HEK293T (cell line): ENCODE measurements at regions not wholly inside any gene's neighbourhood (a gene's known extent, or its start where the extent isn't known, plus 50 kb on each side); places are given as distances from the start of the nearest gene placed in this dataset.
"Not testable (repeated sequence)": the region's sequence is repeated elsewhere in the genome, so short reads cannot be mapped to it uniquely, and the experiment has no call there.

Experiments
- CTCF ChIA-PET: fragments of 350-600 bp; formaldehyde crosslinking; extraction: SDS; loops from one replicate; lab custom pipeline; 2021; ENCODE audit warnings: antibody characterized with exemption, inconsistent platforms; lab: Yijun Ruan, JAX
- POLR2A ChIA-PET: fragments of 350-600 bp; formaldehyde crosslinking; extraction: SDS; loops from one replicate; lab custom pipeline; 2020; ENCODE audit warnings: antibody characterized with exemption, inconsistent platforms; lab: Yijun Ruan, JAX
- DNase-seq: peaks from one replicate; pipeline ENCODE4 v3.0.0; 2012; ENCODE audit warnings: mixed read lengths; ENCODE audit errors: extremely low spot score
- ARNT ChIP-seq: fragments of 450-650 bp; IDR thresholded peaks from 2 replicates; pipeline ENCODE4 v1.6.1; 2017; ENCODE audit warnings: mild to moderate bottlenecking
- BHLHE40 ChIP-seq: fragments of 450-650 bp; IDR thresholded peaks from 2 replicates; pipeline ENCODE4 v1.6.1; 2016; ENCODE audit warnings: mild to moderate bottlenecking, moderate library complexity, borderline replicate concordance
- CTBP1 ChIP-seq: fragments of 450-650 bp; IDR thresholded peaks from 2 replicates; pipeline ENCODE4 v1.6.1; 2016; ENCODE audit warnings: borderline replicate concordance
- ELF4 ChIP-seq: fragments of 450-650 bp; IDR thresholded peaks from 2 replicates; pipeline ENCODE4 v1.6.1; 2017; ENCODE audit warnings: antibody characterized with exemption
- FOXA1 ChIP-seq: fragments of 450-650 bp; IDR thresholded peaks from 2 replicates; pipeline ENCODE4 v1.6.1; 2016; ENCODE audit warnings: mild to moderate bottlenecking
- FOXK2 ChIP-seq: fragments of 450-650 bp; IDR thresholded peaks from 2 replicates; pipeline ENCODE4 v1.6.1; 2016; ENCODE audit warnings: mild to moderate bottlenecking
- FOXM1 ChIP-seq: fragments of 450-650 bp; IDR thresholded peaks from 2 replicates; pipeline ENCODE4 v1.6.1; 2017; ENCODE audit warnings: mild to moderate bottlenecking, borderline replicate concordance
- HDGF ChIP-seq: fragments of 450-650 bp; IDR thresholded peaks from 2 replicates; pipeline ENCODE4 v1.6.1; 2017; ENCODE audit warnings: antibody characterized with exemption, borderline replicate concordance
- L3MBTL2 ChIP-seq: fragments of 450-650 bp; conservative IDR thresholded peaks from 2 replicates; pipeline ENCODE4 v1.6.1; 2016; ENCODE audit warnings: mild to moderate bottlenecking
- LEF1 ChIP-seq: fragments of 450-650 bp; IDR thresholded peaks from 2 replicates; pipeline ENCODE4 v1.6.1; 2017; ENCODE audit warnings: mild to moderate bottlenecking, borderline replicate concordance
- NFRKB ChIP-seq: fragments of 450-650 bp; IDR thresholded peaks from 2 replicates; pipeline ENCODE4 v1.6.1; 2016; ENCODE audit warnings: mild to moderate bottlenecking, moderate library complexity
- PKNOX1 ChIP-seq: fragments of 450-650 bp; IDR thresholded peaks from 2 replicates; pipeline ENCODE4 v1.6.1; 2016
- SP1 ChIP-seq: fragments of 450-650 bp; IDR thresholded peaks from 2 replicates; pipeline ENCODE4 v1.6.1; 2017
- SUZ12 ChIP-seq: fragments of 450-650 bp; IDR thresholded peaks from 2 replicates; pipeline ENCODE4 v1.6.1; 2016; ENCODE audit warnings: mild to moderate bottlenecking
- TARDBP ChIP-seq: fragments of 450-650 bp; IDR thresholded peaks from 2 replicates; pipeline ENCODE4 v1.6.1; 2016
- ZNF384 ChIP-seq: fragments of 450-650 bp; IDR thresholded peaks from 2 replicates; pipeline ENCODE4 v1.6.1; 2016

GRCh38 chr13:60275208-60275607 lies 111.5 kb upstream of the DIAPH3 start:
- POLR2A ChIA-PET = no interaction called here
- CTCF ChIA-PET = no interaction called here
- TF ChIP-seq PKNOX1 (no peak), L3MBTL2 (no peak), ELF4 (no peak), LEF1 (no peak), TARDBP (no peak), FOXK2 (no peak), FOXM1 (no peak), FOXA1 (no peak), HDGF (no peak), SP1 (no peak), NFRKB (no peak), BHLHE40 (no peak), CTBP1 (no peak), SUZ12 (no peak), ARNT (no peak), ZNF384 (no peak)
- DNase-seq = no peak

DNA sequence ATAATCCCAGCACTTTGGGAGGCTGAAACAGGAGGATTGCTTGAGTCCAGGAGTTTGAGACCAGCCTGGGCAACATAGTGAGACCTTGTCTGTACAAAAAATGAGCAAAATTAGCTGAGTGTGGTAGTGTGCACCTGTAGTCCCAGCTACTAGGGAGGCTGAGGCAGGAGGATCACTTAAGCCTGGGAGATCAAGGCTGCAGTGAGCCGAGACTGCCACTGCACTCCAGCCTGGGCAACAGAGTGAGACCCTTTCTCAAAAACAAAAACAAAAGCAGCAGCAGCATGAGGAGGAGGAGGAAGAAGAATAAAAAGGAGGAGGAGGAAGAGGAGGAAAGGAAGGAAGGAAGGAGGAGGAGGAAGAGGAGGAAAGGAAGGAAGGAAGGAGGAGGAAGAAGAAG lies 116.5 kb upstream of the TDRD3 start:
- DNase-seq, CTCF ChIA-PET, POLR2A ChIA-PET: not testable (repeated sequence)

GRCh38 chr13:60282186-60282585 lies 114.8 kb upstream of the TDRD3 start:
- ChIA-PET CTCF (no interaction called here), POLR2A (no interaction called here)
- TF ChIP-seq L3MBTL2 (no peak), ZNF384 (no peak), CTBP1 (no peak), FOXK2 (no peak), LEF1 (no peak), FOXA1 (no peak), FOXM1 (no peak), HDGF (no peak), ELF4 (no peak), NFRKB (no peak), SP1 (no peak), PKNOX1 (no peak), SUZ12 (no peak), BHLHE40 (no peak)
- no peak for DNase-seq

DNA sequence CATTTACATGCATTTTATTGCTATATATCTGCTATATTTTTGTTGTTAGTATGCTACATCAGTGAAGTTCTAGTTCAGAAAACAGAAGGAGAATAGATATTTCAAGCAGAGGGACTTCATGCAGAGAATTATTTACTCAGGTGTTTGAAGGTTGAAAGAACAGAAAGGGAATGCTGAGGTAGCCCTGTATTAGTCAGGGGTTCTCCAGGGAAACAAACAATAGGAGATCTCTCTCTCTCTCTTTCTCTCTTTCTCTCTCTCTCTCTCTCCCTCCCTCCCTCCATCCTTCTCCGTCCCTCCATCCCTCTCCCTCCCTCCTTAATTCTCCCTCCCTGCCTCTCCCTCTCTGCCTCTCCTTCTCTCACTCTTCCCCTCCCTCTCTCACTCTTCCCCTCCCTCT lies 114.3 kb upstream of the TDRD3 start:
- TF ChIP-seq HDGF (no peak), FOXM1 (no peak), SUZ12 (no peak), LEF1 (no peak), ZNF384 (no peak), ARNT (no peak), TARDBP (no peak)
- DNase-seq = no peak
- ChIA-PET CTCF (no interaction called here), POLR2A (no interaction called here)

DNA sequence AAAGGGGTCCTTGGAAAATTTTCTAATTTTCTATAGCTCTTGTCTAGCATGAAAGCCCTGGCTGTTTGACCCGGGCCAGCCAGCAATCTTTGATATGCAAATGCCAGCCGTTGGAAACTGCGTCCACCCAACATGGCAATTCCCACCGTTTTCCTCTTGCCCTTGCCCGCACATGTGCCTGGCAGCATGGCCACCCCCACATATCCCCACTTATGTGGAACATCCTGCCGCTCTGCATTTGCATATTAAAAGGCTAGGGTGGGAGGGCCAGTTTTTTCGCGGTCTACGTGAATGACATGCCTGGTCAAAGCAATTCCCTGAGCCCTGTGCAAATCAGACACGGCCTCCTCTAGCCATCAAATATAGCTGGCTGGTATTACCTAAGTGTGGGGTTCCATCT lies 110.3 kb upstream of the TDRD3 start:
- CTCF ChIA-PET = no interaction called here
- no peak for DNase-seq

GRCh38 chr13:60288569-60288968 lies 108.5 kb upstream of the TDRD3 start:
- no peak for TF ChIP-seq NFRKB
- TF ChIP-seq FOXA1 = no peak
- no peak for TF ChIP-seq LEF1
- TF ChIP-seq L3MBTL2 = no peak
- no peak for TF ChIP-seq HDGF
- no peak for TF ChIP-seq ARNT
- CTCF ChIA-PET = no interaction called here
- POLR2A ChIA-PET = no interaction called here
- no peak for DNase-seq

More for the DNA sequence above, 110.3 kb upstream of the TDRD3 start:
- POLR2A ChIA-PET = no interaction called here
- no peak for TF ChIP-seq ARNT
- TF ChIP-seq FOXM1 = no peak

- ChIA-PET CTCF (no interaction called here), POLR2A (no interaction called here)
- DNase-seq = no peak
- TF ChIP-seq LEF1 = no peak
- TF ChIP-seq TARDBP = no peak
- no peak for TF ChIP-seq PKNOX1
- no peak for TF ChIP-seq FOXK2
- TF ChIP-seq ZNF384 = no peak
- TF ChIP-seq ELF4 = no peak
- TF ChIP-seq SUZ12 = no peak
- TF ChIP-seq L3MBTL2 = no peak
- TF ChIP-seq NFRKB = no peak
- TF ChIP-seq SP1 = no peak
- no peak for TF ChIP-seq CTBP1
- no peak for TF ChIP-seq ARNT
- no peak for TF ChIP-seq FOXA1
- no peak for TF ChIP-seq BHLHE40
- no peak for TF ChIP-seq HDGF
- no peak for TF ChIP-seq FOXM1
These were observed 93.9 kb upstream of the TDRD3 start for GRCh38 chr13:60303166-60303565.
